ENCODE measurements at regions not wholly inside any gene's neighbourhood (a gene's known extent, or its start where the extent isn't known, plus 50 kb on each side); places are given as distances from the start of the nearest gene placed in this dataset.
"Not testable (repeated sequence)": the region's sequence is repeated elsewhere in the genome, so short reads cannot be mapped to it uniquely, and the experiment has no call there.

GRCh38 chr7:32680259-32681173 lies 185.2 kb downstream of the AVL9 start:
- peak; percentile 34 for DNase-seq

DNA sequence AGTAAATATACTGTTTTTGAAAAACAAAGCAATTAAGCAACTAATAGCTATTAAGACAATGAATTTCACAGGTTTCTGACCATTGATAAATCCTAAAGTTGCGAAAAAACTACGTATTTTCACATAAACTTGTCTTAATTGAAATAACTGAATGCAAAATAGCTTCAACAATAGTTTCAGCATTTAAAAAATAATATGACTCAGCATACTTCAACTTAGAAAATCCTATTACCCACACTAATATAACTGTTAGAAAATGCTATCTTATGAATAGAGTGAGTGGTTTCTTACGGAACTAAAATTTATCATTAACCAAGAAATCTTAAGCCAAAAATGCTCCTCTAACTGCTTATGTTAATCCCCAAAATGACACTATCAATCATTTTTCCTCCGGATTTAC lies 183.9 kb downstream of the AVL9 start:
- no peak for DNase-seq

GRCh38 chr7:32677593-32677992 lies 182.3 kb downstream of the AVL9 start:
- no peak for DNase-seq

DNA sequence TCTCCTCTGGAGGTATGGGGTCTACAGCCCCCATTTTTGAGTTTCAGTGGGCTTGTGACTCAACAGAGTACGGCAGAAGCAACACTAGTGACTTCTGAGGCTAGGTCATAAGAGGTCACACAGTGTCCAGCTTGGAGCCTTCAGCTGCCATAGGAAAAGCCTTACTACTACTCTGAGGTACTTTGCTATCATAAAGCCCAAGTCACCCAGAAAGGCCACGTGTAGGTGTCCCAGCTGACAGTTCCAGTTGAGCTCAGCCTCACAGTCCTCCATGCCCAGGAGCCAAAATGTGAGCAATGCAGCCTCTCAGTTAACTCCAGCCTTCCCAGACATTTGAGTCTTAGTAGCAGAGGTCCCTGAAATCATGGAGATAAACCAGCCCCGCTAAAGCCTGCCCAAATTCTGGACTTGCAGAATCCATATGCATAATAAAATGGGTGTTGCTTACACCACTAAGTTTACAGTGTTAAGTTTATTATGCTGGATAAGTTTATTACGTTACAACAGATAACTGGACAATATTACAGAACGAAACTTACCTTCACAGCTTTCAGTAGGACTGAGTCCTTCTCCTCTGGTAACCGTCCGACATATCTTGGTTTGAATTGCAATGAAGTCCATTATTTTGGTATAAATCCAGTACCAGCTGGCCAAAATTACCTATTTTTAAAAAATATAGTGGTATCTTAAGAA lies 181.1 kb downstream of the AVL9 start:
- no peak for DNase-seq

DNA sequence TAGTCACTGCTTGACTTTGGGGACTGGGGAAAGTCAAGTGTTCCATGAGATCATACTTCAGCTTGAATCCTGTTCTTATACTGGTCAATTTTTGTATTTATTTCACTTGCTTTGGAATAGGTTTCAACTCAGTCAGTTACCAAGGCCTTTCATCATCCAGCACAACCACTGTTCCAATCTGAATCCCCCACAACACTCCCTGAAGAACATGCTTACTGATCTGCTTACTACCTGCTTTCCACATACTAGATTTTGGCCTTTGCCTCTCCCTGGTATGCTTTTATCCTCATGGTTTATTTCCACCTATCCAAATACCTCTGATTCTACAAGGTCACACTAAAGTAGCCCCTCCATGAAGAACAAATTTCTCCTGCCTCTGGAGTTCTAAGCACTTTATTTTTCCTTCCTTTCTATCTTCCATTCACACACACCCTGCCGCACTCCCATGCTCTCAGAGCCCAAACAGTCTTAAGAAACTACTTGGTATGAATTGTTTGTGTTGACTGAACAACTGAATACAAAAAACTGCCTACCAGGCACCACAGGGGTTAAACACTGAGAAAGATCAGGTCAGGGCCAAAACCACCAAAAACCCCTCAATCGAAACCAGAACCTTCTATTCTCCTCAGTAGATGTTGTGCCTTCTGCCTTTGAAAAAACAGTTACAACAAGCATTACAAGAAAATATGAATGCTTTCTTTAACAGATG lies 178.1 kb downstream of the AVL9 start:
- DNase-seq: no peak

- no peak for DNase-seq
Observed at GRCh38 chr7:32670110-32671025, 175.1 kb downstream of the AVL9 start.

DNA sequence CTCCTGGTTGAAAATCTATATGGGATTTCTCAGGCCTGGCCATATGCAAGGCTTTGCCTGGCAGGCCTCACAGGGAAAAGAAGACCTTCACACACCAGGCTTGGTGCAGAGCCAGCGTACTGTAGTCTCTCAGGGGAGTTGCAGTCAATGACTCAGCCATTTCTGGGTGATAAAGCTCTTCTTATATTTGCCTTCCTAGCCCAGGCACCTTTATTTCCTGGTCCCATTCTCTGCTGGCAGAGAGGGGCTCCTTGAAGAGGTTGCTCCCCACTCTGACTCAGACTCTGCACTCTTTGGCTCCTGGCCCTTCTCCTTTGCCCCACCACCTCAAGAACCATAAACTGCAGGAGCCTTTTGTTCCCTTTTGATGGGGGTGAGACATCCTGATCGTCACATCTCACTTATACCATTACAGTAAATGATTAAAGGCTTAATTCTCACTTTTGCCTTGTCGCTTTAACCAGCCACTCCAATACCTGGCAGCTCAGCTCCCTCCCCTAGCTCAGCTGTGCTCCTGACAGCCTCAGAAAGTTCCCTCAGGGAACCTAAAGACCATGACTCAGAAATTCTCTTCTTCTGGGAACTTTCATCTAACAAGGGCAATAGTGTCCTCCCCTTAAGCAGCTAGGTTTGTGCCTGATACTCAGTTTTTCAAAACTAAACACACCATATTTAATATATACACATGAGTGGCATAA lies 174.0 kb downstream of the AVL9 start:
- DNase-seq: not testable (repeated sequence)

DNA sequence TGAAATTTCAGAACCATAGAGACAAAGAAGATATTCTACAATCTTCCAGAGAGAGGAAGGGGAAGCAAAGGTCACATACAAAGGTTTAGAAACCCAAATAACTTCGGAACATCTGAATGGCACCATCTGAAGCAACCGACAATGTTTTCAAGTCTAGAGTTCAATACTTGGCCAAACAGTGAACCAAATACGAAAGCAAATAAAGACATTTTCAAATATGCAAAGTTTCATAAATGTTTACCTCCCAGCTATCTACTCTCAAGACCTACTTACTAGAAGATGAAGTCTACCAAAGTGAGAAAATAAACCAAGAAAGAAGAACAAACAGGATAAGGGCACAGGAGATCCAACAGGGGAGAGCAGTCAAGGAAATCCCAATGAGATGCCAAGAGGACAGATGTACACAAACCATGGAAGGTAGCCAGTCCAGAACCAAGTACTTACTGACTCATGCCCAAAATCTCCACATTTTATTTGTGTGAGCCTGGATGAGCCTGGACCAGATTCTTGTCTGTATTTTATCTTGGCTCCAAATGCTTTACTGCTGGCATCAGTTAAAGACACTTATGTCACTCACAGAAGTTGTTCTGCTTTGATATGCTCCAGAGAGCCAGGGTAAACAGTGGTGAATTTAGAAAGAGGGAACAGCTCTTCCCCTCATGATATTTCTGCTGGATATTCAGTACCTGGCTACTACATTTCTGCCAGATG lies 173.3 kb downstream of the AVL9 start:
- DNase-seq: not testable (repeated sequence)

DNA sequence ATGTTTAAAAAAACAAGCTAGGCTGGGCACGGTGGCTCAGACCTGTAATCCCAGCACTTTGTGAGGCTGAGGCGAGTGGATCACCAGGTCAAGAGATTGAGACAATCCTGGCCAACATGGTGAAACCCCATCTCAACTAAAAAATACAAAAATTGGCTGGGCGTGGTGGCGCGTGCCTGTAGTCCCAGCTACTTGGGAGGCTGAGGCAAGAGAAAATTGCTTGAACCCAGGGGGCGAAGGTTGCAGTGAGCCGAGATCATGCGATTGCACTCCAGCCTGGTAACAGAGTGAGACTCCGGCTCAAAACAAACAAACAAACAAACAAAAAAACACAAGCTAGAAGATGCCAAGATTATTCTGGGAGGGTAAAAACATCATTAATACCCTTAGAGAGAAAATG lies 172.3 kb downstream of the AVL9 start:
- not testable (repeated sequence) for DNase-seq

GRCh38 chr7:32663805-32664211 lies 168.5 kb downstream of the AVL9 start:
- DNase-seq: not testable (repeated sequence)

GRCh38 chr7:32662509-32662908 lies 167.2 kb downstream of the AVL9 start:
- DNase-seq: not testable (repeated sequence)

DNA sequence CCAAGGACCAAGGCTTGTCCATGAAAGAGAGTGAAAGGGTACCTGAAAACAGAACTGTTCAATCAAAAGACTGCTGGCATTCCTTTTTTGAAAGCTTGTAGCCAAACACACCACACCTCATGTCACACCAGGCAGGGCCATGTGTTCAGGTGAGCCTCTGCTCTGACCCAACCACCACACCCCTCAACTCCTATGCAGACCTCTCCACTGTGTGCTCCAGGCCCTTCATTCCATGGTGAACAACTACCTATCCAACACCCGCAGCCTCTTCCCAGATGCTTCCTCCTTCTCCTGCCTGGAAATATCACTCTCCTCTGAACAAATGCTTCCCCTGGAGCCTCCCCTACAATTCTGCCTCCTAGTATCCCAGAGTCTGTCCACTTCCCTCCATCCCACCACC lies 166.6 kb downstream of the AVL9 start:
- no peak for DNase-seq

DNA sequence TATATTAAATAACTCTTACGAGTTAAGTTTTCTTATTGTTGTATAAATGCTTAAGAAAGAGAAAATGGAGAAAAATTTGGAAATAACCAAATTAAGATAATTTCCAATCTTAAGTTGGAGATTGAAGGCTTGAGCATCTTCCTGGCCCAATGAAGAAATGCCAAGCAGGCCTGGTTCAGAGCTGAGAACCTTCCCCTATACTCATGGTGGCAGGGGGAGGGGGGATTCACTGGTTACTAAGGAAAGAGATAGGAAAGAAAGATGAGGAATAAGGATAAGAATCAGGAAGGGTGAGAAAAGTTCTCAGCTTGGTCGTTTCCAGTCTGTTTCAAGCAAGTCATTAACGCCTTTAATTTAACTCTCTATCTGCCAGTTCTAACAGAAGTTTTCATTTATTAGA lies 166.2 kb downstream of the AVL9 start:
- no peak for DNase-seq

DNA sequence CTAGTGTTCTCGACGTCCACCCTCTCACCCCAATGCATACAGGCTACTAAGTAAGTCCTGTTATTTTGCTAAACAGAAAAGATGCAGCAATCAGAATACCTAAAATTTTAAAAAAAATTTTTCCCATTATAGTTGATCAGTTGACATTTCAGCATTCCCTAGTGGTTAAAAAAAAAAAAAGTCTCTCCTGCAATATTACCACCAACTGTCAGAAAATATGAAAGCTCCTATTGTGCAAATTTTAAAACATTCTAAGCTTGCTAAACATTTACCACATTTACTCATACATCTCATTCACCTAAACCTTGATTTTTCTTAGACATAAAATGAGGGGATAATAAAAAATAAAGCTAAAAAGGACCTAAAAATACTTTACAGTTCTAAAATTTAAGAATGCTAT lies 165.6 kb downstream of the AVL9 start:
- no peak for DNase-seq

GRCh38 chr7:32659853-32660252 lies 164.6 kb downstream of the AVL9 start:
- DNase-seq: no peak

DNA sequence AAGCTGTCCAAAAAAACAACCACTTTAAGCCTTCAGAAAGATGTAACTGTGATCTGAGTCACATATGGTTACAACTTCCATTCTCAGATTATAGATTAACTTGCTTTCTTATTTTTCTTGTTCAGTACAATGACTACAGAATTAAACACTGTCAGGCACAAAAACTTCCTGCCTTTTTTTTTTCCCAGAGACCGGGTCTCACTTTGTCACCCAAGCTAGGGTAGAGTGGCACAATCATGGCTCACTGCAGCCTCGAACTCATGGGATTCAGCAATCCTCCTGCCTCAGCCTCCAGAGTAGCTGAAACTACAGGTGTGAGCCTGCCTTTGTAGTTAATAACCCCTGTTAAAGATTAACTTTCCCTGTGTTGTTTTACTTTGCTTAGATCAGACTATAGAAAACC lies 163.2 kb downstream of the AVL9 start:
- DNase-seq: no peak

DNA sequence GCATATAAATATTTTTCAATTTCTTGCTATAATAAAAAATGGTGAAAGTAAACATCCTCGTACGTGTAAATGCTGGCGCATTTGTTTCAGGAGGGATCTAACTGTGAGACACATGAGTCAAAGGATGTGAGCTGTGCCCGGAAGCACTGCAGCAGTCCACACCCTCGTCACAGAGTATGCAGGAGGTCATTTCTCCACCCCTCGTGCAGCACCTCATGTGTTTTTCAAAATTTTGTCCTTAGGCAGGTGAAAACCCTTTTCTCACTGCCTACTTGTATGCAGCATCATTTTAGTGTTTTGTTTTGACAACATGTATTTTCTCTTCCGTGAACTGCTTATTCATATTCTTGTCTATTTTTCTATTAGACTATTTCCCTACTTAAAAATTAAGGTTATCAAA lies 162.7 kb downstream of the AVL9 start:
- DNase-seq: no peak

- DNase-seq: not testable (repeated sequence)
Observed at GRCh38 chr7:32654549-32654948, 159.3 kb downstream of the AVL9 start.

GRCh38 chr7:32650356-32650755 lies 155.1 kb downstream of the AVL9 start:
- not testable (repeated sequence) for DNase-seq

- no peak for DNase-seq
Observed at GRCh38 chr7:32648408-32649156, 153.3 kb downstream of the AVL9 start.
